ENCODE measurements at regions not wholly inside any gene's neighbourhood (a gene's known extent, or its start where the extent isn't known, plus 50 kb on each side); places are given as distances from the start of the nearest gene placed in this dataset.

DNA sequence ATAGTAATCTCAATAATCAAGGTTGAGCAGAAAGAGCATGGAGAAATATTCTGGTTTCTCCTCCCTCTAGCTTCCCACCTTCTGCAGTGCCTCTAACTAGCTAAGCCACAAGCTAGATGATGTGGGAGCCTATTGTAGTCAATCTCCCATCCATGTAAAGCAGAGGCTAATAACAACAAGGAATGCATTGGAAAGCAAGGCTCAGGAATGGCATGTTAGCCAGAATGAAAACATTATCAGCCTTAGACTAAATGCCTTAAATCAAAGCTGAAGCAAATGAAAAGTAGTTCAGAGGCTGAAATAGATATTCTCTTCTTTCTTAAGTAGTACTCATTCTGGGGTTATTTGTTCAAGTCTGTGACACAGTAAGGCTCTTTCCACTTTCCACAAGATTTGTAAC lies 350.3 kb upstream of the DPPA4 start:
- no peaks in the 10 kb centered on the region for H3K9me3 ChIP-seq (ENCODE audit: low read length)
- no peaks in the 10 kb centered on the region for H3K36me3 ChIP-seq (ENCODE audit: insufficient read depth, low read length)
- H3K4me3 ChIP-seq (ENCODE audit: low read depth, low read length, poor library complexity, severe bottlenecking), result no peak overlapping the region
- CTCF ChIA-PET (ENCODE audit: unreplicated experiment), result no interaction called here
- H2AFZ ChIP-seq (ENCODE audit: low read length), result no peak overlapping the region
- TF ChIP-seq, protein P1, sequence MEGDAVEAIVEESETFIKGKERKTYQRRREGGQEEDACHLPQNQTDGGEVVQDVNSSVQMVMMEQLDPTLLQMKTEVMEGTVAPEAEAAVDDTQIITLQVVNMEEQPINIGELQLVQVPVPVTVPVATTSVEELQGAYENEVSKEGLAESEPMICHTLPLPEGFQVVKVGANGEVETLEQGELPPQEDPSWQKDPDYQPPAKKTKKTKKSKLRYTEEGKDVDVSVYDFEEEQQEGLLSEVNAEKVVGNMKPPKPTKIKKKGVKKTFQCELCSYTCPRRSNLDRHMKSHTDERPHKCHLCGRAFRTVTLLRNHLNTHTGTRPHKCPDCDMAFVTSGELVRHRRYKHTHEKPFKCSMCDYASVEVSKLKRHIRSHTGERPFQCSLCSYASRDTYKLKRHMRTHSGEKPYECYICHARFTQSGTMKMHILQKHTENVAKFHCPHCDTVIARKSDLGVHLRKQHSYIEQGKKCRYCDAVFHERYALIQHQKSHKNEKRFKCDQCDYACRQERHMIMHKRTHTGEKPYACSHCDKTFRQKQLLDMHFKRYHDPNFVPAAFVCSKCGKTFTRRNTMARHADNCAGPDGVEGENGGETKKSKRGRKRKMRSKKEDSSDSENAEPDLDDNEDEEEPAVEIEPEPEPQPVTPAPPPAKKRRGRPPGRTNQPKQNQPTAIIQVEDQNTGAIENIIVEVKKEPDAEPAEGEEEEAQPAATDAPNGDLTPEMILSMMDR (conservative IDR thresholded peaks at IDR 0.05; ENCODE audit: low read length), result no peak
- no peak for TF ChIP-seq EZH2phosphoT487 (IDR thresholded peaks at IDR 0.05; ENCODE audit: borderline replicate concordance, low read depth, low read length)
- BruUV-seq (replicated peaks), result no TSS peak
- no peaks in the 10 kb centered on the region for H3K4me1 ChIP-seq (ENCODE audit: insufficient read depth, low read length, poor library complexity, severe bottlenecking)
- POLR2A ChIA-PET, result no interaction called here
- no peak overlapping the region for H3K4me2 ChIP-seq (ENCODE audit: low read length)
- H4K20me1 ChIP-seq (ENCODE audit: insufficient read depth, low read length), result no peaks in the 10 kb centered on the region
- intact Hi-C loops (cut with micrococcal nuclease; ENCODE audit: unreplicated experiment), result no loop called here
- H3K27ac ChIP-seq (ENCODE audit: low read depth, low read length, poor library complexity, severe bottlenecking), result no peak overlapping the region
- H3K79me2 ChIP-seq (ENCODE audit: insufficient read depth, low read depth, low read length), result no peaks in the 10 kb centered on the region
- H3K9me2 ChIP-seq (ENCODE audit: insufficient read depth, low read length), result no peaks in the 10 kb centered on the region
- no peak for DNase-seq (ENCODE audit: low spot score)

DNA sequence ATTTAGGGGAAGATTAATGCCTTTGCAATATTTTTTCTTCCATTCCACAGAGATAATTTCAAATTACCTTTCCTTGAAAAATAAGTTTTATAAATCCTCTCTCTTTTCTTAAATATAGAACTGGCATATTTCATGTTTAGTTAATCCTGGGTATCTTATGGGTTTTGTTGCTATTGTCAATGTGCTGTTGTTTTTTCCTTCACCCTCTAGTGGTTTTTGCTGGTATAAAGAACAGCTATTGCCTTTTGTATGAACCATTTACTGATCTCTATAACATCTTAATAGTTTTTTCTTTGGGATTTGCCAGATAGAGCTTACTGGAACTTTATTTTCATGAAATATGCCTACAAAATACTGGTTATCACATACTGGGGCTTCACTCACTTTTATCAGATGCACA lies 359.6 kb upstream of the DPPA4 start:
- Histone ChIP-seq H3K9me3 (ENCODE audit: low read length) (no peaks in the 10 kb centered on the region), H4K20me1 (ENCODE audit: insufficient read depth, low read length) (no peaks in the 10 kb centered on the region), H3K4me2 (ENCODE audit: low read length) (no peak overlapping the region), H3K4me1 (ENCODE audit: insufficient read depth, low read length, poor library complexity, severe bottlenecking) (no peaks in the 10 kb centered on the region), H2AFZ (ENCODE audit: low read length) (no peak overlapping the region), H3K79me2 (ENCODE audit: insufficient read depth, low read depth, low read length) (no peaks in the 10 kb centered on the region), H3K9me2 (ENCODE audit: insufficient read depth, low read length) (no peaks in the 10 kb centered on the region), H3K4me3 (ENCODE audit: low read depth, low read length, poor library complexity, severe bottlenecking) (no peak overlapping the region), H3K27ac (ENCODE audit: low read depth, low read length, poor library complexity, severe bottlenecking) (no peak overlapping the region), H3K36me3 (ENCODE audit: insufficient read depth, low read length) (no peaks in the 10 kb centered on the region)
- intact Hi-C loops (cut with micrococcal nuclease; ENCODE audit: unreplicated experiment), result no loop called here
- no peak for TF ChIP-seq EZH2phosphoT487 (IDR thresholded peaks at IDR 0.05; ENCODE audit: borderline replicate concordance, low read depth, low read length)
- TF ChIP-seq, protein P1 (conservative IDR thresholded peaks at IDR 0.05; ENCODE audit: low read length), result no peak
- no TSS peak for BruUV-seq (replicated peaks)
- ChIA-PET CTCF (ENCODE audit: unreplicated experiment) (no interaction called here), POLR2A (interaction anchor here (0.6 kb wide), 1 partner anchor 48 kb away, joined by 3 read pairs; no protein-coding TSS in a partner anchor)
- DNase-seq (ENCODE audit: low spot score), result no peak

DNA sequence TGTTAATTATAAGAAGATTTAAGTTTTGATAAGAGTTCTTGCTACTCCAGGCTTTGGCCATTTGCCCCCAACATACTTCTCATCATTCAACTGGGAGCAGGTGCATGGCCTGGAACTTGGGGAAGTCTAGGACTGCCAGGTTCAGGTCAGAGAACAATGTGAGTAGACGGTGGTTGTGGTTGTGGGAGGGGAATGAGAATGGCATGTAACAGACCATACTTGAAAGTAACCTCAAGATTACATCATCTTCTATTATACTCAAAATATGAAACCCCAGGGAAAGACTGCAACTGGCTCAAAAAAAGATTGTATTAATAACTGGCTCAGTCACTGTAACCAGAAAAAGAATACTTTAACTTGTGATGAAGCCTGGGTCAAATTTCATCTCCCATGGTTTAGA lies 364.9 kb upstream of the DPPA4 start:
- intact Hi-C loops (cut with micrococcal nuclease; ENCODE audit: unreplicated experiment), result no loop called here
- ChIA-PET POLR2A (no interaction called here), CTCF (ENCODE audit: unreplicated experiment) (no interaction called here)
- no TSS peak for BruUV-seq (replicated peaks)
- no peaks in the 10 kb centered on the region for H3K9me2 ChIP-seq (ENCODE audit: insufficient read depth, low read length)
- no peak for DNase-seq (ENCODE audit: low spot score)
- no peak overlapping the region for H3K4me2 ChIP-seq (ENCODE audit: low read length)
- H3K4me3 ChIP-seq (ENCODE audit: low read depth, low read length, poor library complexity, severe bottlenecking), result no peak overlapping the region
- no peak for TF ChIP-seq EZH2phosphoT487 (IDR thresholded peaks at IDR 0.05; ENCODE audit: borderline replicate concordance, low read depth, low read length)
- TF ChIP-seq, protein P1 (conservative IDR thresholded peaks at IDR 0.05; ENCODE audit: low read length), result no peak
- no peaks in the 10 kb centered on the region for H3K79me2 ChIP-seq (ENCODE audit: insufficient read depth, low read depth, low read length)
- no peak overlapping the region for H3K27ac ChIP-seq (ENCODE audit: low read depth, low read length, poor library complexity, severe bottlenecking)
- no peaks in the 10 kb centered on the region for H4K20me1 ChIP-seq (ENCODE audit: insufficient read depth, low read length)
- no peak overlapping the region for H2AFZ ChIP-seq (ENCODE audit: low read length)
- no peaks in the 10 kb centered on the region for H3K4me1 ChIP-seq (ENCODE audit: insufficient read depth, low read length, poor library complexity, severe bottlenecking)
- no peaks in the 10 kb centered on the region for H3K36me3 ChIP-seq (ENCODE audit: insufficient read depth, low read length)
- H3K9me3 ChIP-seq (ENCODE audit: low read length), result no peaks in the 10 kb centered on the region
